Upper lobe of left lung (tissue), 4 donors: ENCODE measurements at regions not wholly inside any gene's neighbourhood (a gene's known extent, or its start where the extent isn't known, plus 50 kb on each side); places are given as distances from the start of the nearest gene placed in this dataset.

Experiments used
- CTCF ChIP-seq, 6 experiments: fragments of 450-650 bp in 4 of 6; fragments of 200-600 bp in 2 of 6; sonication (generic) in 2 of 6; IDR thresholded peaks; one replicate each; pipeline ENCODE4 v1.5.1; 2016 to 2019; ENCODE audit warnings: antibody characterized with exemption in 6 of 6
- EP300 ChIP-seq, 4 donors: sonication (generic); formaldehyde crosslinking; IDR thresholded peaks; one replicate each; pipeline ENCODE4 v1.5.1; 2017; ENCODE audit warnings: antibody characterized with exemption in 4 of 4, control low read depth in 2 of 4
- POLR2A ChIP-seq, 4 donors: fragments of 450-650 bp; IDR thresholded peaks; one replicate each; pipeline ENCODE4 v1.5.1; 2016 to 2017; ENCODE audit warnings: antibody characterized with exemption in 4 of 4, mild to moderate bottlenecking in 2 of 4
- POLR2AphosphoS5 ChIP-seq, 2 donors: sonication (generic); formaldehyde crosslinking; IDR thresholded peaks; one replicate each; pipeline ENCODE4 v1.5.1; 2017; ENCODE audit warnings: antibody characterized with exemption in 2 of 2

GRCh38 chr4:187715466-187715865 lies 280.1 kb upstream of the ZFP42 start:
- TF ChIP-seq CTCF (IDR thresholded peaks at IDR 0.05), result no peak
- no peak for TF ChIP-seq EP300 (IDR thresholded peaks at IDR 0.05)
- no peak for TF ChIP-seq POLR2A (IDR thresholded peaks at IDR 0.05)
- TF ChIP-seq POLR2AphosphoS5 (IDR thresholded peaks at IDR 0.05), result no peak
